Nephron progenitor cell (in vitro differentiated cells): ENCODE measurements at regions not wholly inside any gene's neighbourhood (a gene's known extent, or its start where the extent isn't known, plus 50 kb on each side); places are given as distances from the start of the nearest gene placed in this dataset.

Source experiments
- DNase-seq: peaks from one replicate; pipeline ENCODE4 v3.0.0; 2021
- H3K27ac Mint-ChIP-seq: 2 replicates; pipeline ENCODE4 v1.8.0; 2021; ENCODE audit warnings: mild to moderate bottlenecking, moderate library complexity, mixed read lengths
- H3K27me3 Mint-ChIP-seq: 2 replicates; pipeline ENCODE4 v1.8.0; 2021; ENCODE audit warnings: mild to moderate bottlenecking, low read depth, mixed read lengths; ENCODE audit not compliant: poor library complexity
- H3K36me3 Mint-ChIP-seq: 2 replicates; pipeline ENCODE4 v1.8.0; 2021; ENCODE audit warnings: low read depth, mixed read lengths
- H3K4me1 Mint-ChIP-seq: 2 replicates; pipeline ENCODE4 v1.8.0; 2021; ENCODE audit warnings: mixed read lengths
- H3K4me3 Mint-ChIP-seq: 2 replicates; pipeline ENCODE4 v1.8.0; 2021; ENCODE audit warnings: mild to moderate bottlenecking, moderate library complexity, mixed read lengths
- H3K9me3 Mint-ChIP-seq: 2 replicates; pipeline ENCODE4 v1.8.0; 2021; ENCODE audit warnings: mild to moderate bottlenecking, moderate library complexity, mixed read lengths
- CTCF ChIP-seq: fragments of 200-600 bp; sonication (generic); IDR thresholded peaks from 2 replicates; pipeline ENCODE4 v1.5.0; 2021; ENCODE audit warnings: antibody characterized with exemption

GRCh38 chr5:125160787-125161502, 414.5 kb upstream of the ZNF608 start:
- TF ChIP-seq CTCF = no peak
- Mint-ChIP-seq H3K4me1 (peaks cover 21% of the 10 kb centered on the region), H3K36me3 (peaks cover 40% of the 10 kb centered on the region), H3K4me3 (peak overlapping the region; percentile 45), H3K27ac (peak overlapping the region; percentile 10), H3K9me3 (peaks cover 46% of the 10 kb centered on the region), H3K27me3 (no peaks in the 10 kb centered on the region)
- peak; percentile 27 for DNase-seq

- peaks cover 21% of the 10 kb centered on the region for H3K4me1 Mint-ChIP-seq
- no peak for TF ChIP-seq CTCF
- DNase-seq = no peak
- peaks cover 64% of the 10 kb centered on the region for H3K9me3 Mint-ChIP-seq
- H3K4me3 Mint-ChIP-seq = no peak overlapping the region
- H3K27ac Mint-ChIP-seq = no peak overlapping the region
- H3K36me3 Mint-ChIP-seq = peaks cover 57% of the 10 kb centered on the region
- H3K27me3 Mint-ChIP-seq = no peaks in the 10 kb centered on the region
Observed at GRCh38 chr5:125162714-125163113, 416.3 kb upstream of the ZNF608 start.

- TF ChIP-seq CTCF = no peak
Observed at GRCh38 chr5:125169396-125169795, 423.0 kb upstream of the ZNF608 start.

GRCh38 chr5:125171641-125172040, 425.2 kb upstream of the ZNF608 start:
- DNase-seq = no peak
- TF ChIP-seq CTCF = no peak
- no peak overlapping the region for H3K27ac Mint-ChIP-seq
- H3K27me3 Mint-ChIP-seq = peaks cover 4% of the 10 kb centered on the region
- peaks cover 17% of the 10 kb centered on the region for H3K36me3 Mint-ChIP-seq
- H3K9me3 Mint-ChIP-seq = peaks cover 18% of the 10 kb centered on the region
- no peak overlapping the region for H3K4me3 Mint-ChIP-seq
- H3K4me1 Mint-ChIP-seq = peaks cover 42% of the 10 kb centered on the region

More at GRCh38 chr5:125169396-125169795, 423.0 kb upstream of the ZNF608 start:
- no peaks in the 10 kb centered on the region for H3K27me3 Mint-ChIP-seq
- peaks cover 36% of the 10 kb centered on the region for H3K36me3 Mint-ChIP-seq
- no peak for DNase-seq
- peaks cover 40% of the 10 kb centered on the region for H3K9me3 Mint-ChIP-seq
- H3K4me3 Mint-ChIP-seq = no peak overlapping the region
- H3K27ac Mint-ChIP-seq = no peak overlapping the region
- peaks cover 26% of the 10 kb centered on the region for H3K4me1 Mint-ChIP-seq

- peaks cover 5% of the 10 kb centered on the region for H3K9me3 Mint-ChIP-seq
- peaks cover 38% of the 10 kb centered on the region for H3K4me1 Mint-ChIP-seq
- TF ChIP-seq CTCF = no peak
- H3K4me3 Mint-ChIP-seq = no peak overlapping the region
- H3K27ac Mint-ChIP-seq = no peak overlapping the region
- H3K27me3 Mint-ChIP-seq = peaks cover 4% of the 10 kb centered on the region
- H3K36me3 Mint-ChIP-seq = no peaks in the 10 kb centered on the region
- no peak for DNase-seq
Observed at GRCh38 chr5:125175348-125176004, 429.0 kb upstream of the ZNF608 start.
